ENCODE measurements at regions not wholly inside any gene's neighbourhood (a gene's known extent, or its start where the extent isn't known, plus 50 kb on each side); places are given as distances from the start of the nearest gene placed in this dataset.

DNA sequence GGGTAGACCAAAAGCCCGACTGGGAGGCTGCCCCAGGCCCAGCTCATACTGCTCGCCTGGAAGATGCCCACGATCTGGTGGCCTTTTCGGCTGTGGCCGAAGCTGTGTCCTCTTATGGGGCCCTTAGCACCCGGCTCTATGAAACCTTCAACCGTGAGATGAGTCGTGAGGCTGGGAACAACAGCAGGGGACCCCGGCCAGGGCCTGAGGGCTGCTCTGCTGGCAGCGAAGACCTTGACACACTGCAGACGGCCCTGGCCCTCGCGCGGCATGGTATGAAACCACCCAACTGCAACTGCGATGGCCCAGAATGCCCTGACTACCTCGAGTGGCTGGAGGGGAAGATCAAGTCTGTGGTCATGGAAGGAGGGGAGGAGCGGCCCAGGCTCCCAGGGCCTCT, 61.7 kb downstream of the TET3 start (continued):
- TF ChIP-seq CHD7 (IDR thresholded peaks at IDR 0.05; ENCODE audit: insufficient replicate concordance, low read length) = no peak
- TF ChIP-seq HDAC2 (IDR thresholded peaks at IDR 0.05; ENCODE audit: borderline replicate concordance in 1 of 2, low read depth in 2 of 2, low read length in 2 of 2) = no peak
- TF ChIP-seq FOSL1 (IDR thresholded peaks at IDR 0.05; ENCODE audit: insufficient read depth, low read depth, low read length) = no peak
- TF ChIP-seq KDM1A (IDR thresholded peaks at IDR 0.05; ENCODE audit: borderline replicate concordance, low read length) = no peak
- no peak for TF ChIP-seq SP2 (IDR thresholded peaks at IDR 0.05; ENCODE audit: low read length)
- no peak for TF ChIP-seq EGR1 (IDR thresholded peaks at IDR 0.05; ENCODE audit: borderline replicate concordance, low read depth, low read length)
- no peak for TF ChIP-seq RBBP5 (IDR thresholded peaks at IDR 0.05; ENCODE audit: borderline replicate concordance, low read depth, low read length)
- TF ChIP-seq MAFK (IDR thresholded peaks at IDR 0.05; ENCODE audit: low read depth, low read length) = no peak
